HG02588 (cell line): ENCODE measurements at regions not wholly inside any gene's neighbourhood (a gene's known extent, or its start where the extent isn't known, plus 50 kb on each side); places are given as distances from the start of the nearest gene placed in this dataset.

Experiments used
- ATAC-seq: cut with Tn5 transposase; IDR thresholded peaks from one replicate; pipeline ENCODE4 v1.9.1; 2021; ENCODE audit warnings: mild to moderate bottlenecking, moderate library complexity; ENCODE audit not compliant: unreplicated experiment

GRCh38 chr2:216745453-216745852 lies 50.1 kb upstream of the IGFBP5 start:
- ATAC-seq: no peak
